ENCODE measurements at regions not wholly inside any gene's neighbourhood (a gene's known extent, or its start where the extent isn't known, plus 50 kb on each side); places are given as distances from the start of the nearest gene placed in this dataset.

DNA sequence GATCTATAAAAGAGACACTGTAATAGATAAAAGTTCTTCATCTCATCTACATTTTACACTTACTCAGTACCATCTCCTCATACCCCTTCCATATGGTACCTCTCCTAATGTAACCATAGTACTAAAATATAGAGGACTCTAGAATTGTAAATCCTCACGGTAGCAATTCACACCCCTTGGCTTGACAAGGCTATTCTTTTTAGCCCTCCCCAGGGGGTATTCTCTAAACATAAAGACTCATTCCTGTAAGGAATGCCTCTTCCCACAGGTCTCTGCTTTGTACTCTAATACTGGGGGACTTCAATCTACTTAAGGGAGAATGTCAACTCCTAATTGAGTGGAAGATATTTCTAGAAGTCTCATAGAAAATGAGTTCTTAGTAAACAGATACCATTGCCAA, 85.9 kb downstream of the VIP start:
- TF ChIP-seq CTCF (conservative IDR thresholded peaks at IDR 0.05; ENCODE audit: low read depth, low read length) (no peak), EZH2 (IDR thresholded peaks at IDR 0.05; ENCODE audit: borderline replicate concordance, low read depth, low read length, poor library complexity, severe bottlenecking) (no peak)
